Upper lobe of left lung (tissue), 4 donors: ENCODE measurements at regions not wholly inside any gene's neighbourhood (a gene's known extent, or its start where the extent isn't known, plus 50 kb on each side); places are given as distances from the start of the nearest gene placed in this dataset.

Experiments used
- EP300 ChIP-seq, 4 donors: sonication (generic); formaldehyde crosslinking; IDR thresholded peaks; one replicate each; pipeline ENCODE4 v1.5.1; 2017; ENCODE audit warnings: antibody characterized with exemption in 4 of 4, control low read depth in 2 of 4
- POLR2A ChIP-seq, 4 donors: fragments of 450-650 bp; IDR thresholded peaks; one replicate each; pipeline ENCODE4 v1.5.1; 2016 to 2017; ENCODE audit warnings: antibody characterized with exemption in 4 of 4, mild to moderate bottlenecking in 2 of 4
- POLR2AphosphoS5 ChIP-seq, 2 donors: sonication (generic); formaldehyde crosslinking; IDR thresholded peaks; one replicate each; pipeline ENCODE4 v1.5.1; 2017; ENCODE audit warnings: antibody characterized with exemption in 2 of 2
- TF ChIP-seq, protein P1 (sequence below), 6 experiments: fragments of 450-650 bp in 4 of 6; fragments of 200-600 bp in 2 of 6; sonication (generic) in 2 of 6; IDR thresholded peaks; one replicate each; pipeline ENCODE4 v1.5.1; 2016 to 2019; ENCODE audit warnings: antibody characterized with exemption in 6 of 6

DNA sequence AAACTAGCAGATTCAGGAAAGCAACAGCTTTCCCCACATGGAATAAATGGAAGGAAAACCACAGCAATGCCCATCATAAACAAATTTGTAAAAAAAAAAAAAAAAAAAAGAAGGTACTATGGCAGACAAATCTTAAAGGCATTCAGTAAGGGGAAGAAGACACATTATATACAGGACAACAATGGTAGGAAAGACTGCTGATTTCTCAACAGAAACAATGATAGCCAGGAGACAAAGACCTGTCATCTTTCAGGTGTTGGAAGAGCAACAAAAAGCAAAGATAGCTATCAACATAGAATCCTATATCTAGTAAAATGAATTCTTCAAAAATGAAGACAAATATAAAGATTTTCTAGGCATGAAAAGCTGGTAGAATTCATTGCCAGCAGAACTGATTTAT, 65.9 kb downstream of the KCNJ2 start:
- TF ChIP-seq, protein P1, sequence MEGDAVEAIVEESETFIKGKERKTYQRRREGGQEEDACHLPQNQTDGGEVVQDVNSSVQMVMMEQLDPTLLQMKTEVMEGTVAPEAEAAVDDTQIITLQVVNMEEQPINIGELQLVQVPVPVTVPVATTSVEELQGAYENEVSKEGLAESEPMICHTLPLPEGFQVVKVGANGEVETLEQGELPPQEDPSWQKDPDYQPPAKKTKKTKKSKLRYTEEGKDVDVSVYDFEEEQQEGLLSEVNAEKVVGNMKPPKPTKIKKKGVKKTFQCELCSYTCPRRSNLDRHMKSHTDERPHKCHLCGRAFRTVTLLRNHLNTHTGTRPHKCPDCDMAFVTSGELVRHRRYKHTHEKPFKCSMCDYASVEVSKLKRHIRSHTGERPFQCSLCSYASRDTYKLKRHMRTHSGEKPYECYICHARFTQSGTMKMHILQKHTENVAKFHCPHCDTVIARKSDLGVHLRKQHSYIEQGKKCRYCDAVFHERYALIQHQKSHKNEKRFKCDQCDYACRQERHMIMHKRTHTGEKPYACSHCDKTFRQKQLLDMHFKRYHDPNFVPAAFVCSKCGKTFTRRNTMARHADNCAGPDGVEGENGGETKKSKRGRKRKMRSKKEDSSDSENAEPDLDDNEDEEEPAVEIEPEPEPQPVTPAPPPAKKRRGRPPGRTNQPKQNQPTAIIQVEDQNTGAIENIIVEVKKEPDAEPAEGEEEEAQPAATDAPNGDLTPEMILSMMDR (IDR thresholded peaks at IDR 0.05), result no peak
- TF ChIP-seq POLR2A (IDR thresholded peaks at IDR 0.05), result no peak
- TF ChIP-seq EP300 (IDR thresholded peaks at IDR 0.05), result no peak
- no peak for TF ChIP-seq POLR2AphosphoS5 (IDR thresholded peaks at IDR 0.05)
